ENCODE measurements at regions not wholly inside any gene's neighbourhood (a gene's known extent, or its start where the extent isn't known, plus 50 kb on each side); places are given as distances from the start of the nearest gene placed in this dataset.
"Not testable (repeated sequence)": the region's sequence is repeated elsewhere in the genome, so short reads cannot be mapped to it uniquely, and the experiment has no call there.

DNA sequence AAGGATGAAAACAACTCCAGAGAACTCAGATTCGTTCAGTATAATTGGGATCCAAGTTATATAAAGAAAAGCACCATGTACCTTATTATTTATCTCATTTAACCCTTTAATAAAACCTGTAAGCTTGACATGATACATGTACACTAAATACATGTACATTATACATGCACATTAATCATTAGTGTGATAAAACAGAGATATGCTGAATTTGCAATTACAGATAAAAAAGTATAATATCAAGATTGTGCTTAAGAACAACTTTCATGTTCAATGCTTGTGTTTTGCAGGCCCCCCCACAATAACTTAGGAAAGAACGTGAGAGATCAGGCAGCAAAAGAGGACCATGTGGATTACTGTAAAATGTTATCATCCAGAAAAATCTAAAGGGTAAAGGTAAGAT lies 385.4 kb upstream of the GYPC start:
- Mint-ChIP-seq H3K36me3 (ENCODE audit: low read depth, unreplicated experiment) (no peaks in the 10 kb centered on the region), H3K9me3 (ENCODE audit: unreplicated experiment) (no peaks in the 10 kb centered on the region), H3K4me3 (ENCODE audit: unreplicated experiment) (no peak overlapping the region), H3K27ac (ENCODE audit: unreplicated experiment) (no peak overlapping the region), H3K4me1 (ENCODE audit: unreplicated experiment) (no peaks in the 10 kb centered on the region), H3K27me3 (ENCODE audit: unreplicated experiment) (no peaks in the 10 kb centered on the region)
- TF ChIP-seq, protein P1, sequence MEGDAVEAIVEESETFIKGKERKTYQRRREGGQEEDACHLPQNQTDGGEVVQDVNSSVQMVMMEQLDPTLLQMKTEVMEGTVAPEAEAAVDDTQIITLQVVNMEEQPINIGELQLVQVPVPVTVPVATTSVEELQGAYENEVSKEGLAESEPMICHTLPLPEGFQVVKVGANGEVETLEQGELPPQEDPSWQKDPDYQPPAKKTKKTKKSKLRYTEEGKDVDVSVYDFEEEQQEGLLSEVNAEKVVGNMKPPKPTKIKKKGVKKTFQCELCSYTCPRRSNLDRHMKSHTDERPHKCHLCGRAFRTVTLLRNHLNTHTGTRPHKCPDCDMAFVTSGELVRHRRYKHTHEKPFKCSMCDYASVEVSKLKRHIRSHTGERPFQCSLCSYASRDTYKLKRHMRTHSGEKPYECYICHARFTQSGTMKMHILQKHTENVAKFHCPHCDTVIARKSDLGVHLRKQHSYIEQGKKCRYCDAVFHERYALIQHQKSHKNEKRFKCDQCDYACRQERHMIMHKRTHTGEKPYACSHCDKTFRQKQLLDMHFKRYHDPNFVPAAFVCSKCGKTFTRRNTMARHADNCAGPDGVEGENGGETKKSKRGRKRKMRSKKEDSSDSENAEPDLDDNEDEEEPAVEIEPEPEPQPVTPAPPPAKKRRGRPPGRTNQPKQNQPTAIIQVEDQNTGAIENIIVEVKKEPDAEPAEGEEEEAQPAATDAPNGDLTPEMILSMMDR (IDR thresholded peaks at IDR 0.05; ENCODE audit: unreplicated experiment): no peak
- DNase-seq (ENCODE audit: low spot score): no peak

- TF ChIP-seq, protein P1 (IDR thresholded peaks at IDR 0.05; ENCODE audit: unreplicated experiment): no peak
- H3K9me3 Mint-ChIP-seq (ENCODE audit: unreplicated experiment): no peaks in the 10 kb centered on the region
- H3K4me3 Mint-ChIP-seq (ENCODE audit: unreplicated experiment): no peak overlapping the region
- H3K27ac Mint-ChIP-seq (ENCODE audit: unreplicated experiment): no peak overlapping the region
- DNase-seq (ENCODE audit: low spot score): no peak
- H3K27me3 Mint-ChIP-seq (ENCODE audit: unreplicated experiment): no peaks in the 10 kb centered on the region
- no peaks in the 10 kb centered on the region for H3K4me1 Mint-ChIP-seq (ENCODE audit: unreplicated experiment)
- no peaks in the 10 kb centered on the region for H3K36me3 Mint-ChIP-seq (ENCODE audit: low read depth, unreplicated experiment)
Observed at GRCh38 chr2:126272401-126272800, 383.6 kb upstream of the GYPC start.

DNA sequence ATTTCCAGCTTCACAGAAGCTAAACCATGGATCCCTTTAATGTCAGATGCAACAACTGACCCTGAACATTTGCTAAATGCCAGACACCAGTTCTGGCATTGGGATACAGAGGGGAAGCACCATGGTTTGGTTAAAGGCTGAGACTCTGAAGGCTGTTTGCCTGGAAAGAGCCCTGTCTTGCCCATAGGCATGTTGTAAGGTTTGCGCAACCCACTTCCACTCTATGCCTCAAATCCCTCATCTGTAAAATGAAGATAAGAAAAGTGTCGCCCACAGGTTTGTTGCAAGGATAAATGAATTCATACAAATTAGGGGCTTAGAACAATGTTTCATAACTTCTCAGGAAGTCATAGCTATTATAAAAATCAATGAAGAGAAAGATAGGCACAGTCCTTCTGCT lies 380.9 kb upstream of the GYPC start:
- DNase-seq (ENCODE audit: low spot score): no peak
- H3K9me3 Mint-ChIP-seq (ENCODE audit: unreplicated experiment): no peaks in the 10 kb centered on the region
- no peak overlapping the region for H3K27ac Mint-ChIP-seq (ENCODE audit: unreplicated experiment)

DNA sequence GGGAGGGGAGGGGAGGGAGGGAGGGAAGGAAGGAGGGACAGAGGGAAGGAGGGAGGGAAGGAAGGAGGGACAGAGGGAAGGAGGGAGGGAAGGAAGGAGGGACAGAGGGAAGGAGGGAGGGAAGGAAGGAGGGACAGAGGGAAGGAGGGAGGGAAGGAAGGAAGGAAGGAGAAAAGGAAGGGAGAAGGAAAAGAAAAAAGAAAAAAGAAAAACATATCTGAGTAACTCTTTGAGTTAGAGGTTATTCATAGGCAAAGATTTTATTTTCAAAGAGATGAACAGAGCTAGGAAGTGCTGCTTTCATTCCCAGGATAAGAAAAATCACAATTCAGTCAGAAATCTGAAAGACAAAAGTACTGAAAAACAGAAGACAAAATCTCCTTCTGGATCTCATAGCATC lies 379.7 kb upstream of the GYPC start:
- not testable (repeated sequence) for H3K36me3 Mint-ChIP-seq (ENCODE audit: low read depth, unreplicated experiment); H3K9me3 Mint-ChIP-seq (ENCODE audit: unreplicated experiment); H3K4me3 Mint-ChIP-seq (ENCODE audit: unreplicated experiment); H3K27ac Mint-ChIP-seq (ENCODE audit: unreplicated experiment); DNase-seq (ENCODE audit: low spot score); H3K27me3 Mint-ChIP-seq (ENCODE audit: unreplicated experiment); H3K4me1 Mint-ChIP-seq (ENCODE audit: unreplicated experiment)

More for the DNA sequence above, 380.9 kb upstream of the GYPC start:
- TF ChIP-seq, protein P1 (IDR thresholded peaks at IDR 0.05; ENCODE audit: unreplicated experiment): no peak
- no peaks in the 10 kb centered on the region for H3K27me3 Mint-ChIP-seq (ENCODE audit: unreplicated experiment)
- H3K36me3 Mint-ChIP-seq (ENCODE audit: low read depth, unreplicated experiment): no peaks in the 10 kb centered on the region
- H3K4me3 Mint-ChIP-seq (ENCODE audit: unreplicated experiment): no peak overlapping the region
- no peaks in the 10 kb centered on the region for H3K4me1 Mint-ChIP-seq (ENCODE audit: unreplicated experiment)

DNA sequence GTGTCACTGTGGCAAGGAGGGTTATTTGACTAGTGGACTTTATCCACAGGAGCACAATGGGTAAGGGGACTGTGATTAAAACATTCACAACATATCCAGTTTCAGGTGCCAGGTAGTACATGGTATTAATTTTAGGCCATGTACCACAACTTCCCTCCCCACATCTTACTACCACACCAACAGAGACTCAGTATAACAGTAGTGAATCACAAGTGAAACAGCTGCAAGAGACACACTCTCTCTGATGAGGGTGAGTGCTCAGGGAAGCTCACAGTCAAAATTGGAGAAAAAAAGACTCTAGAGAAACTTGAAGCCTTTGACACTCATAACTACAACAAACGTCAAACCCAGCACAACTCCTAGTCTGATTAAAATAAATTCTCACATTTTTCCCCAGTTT lies 367.6 kb upstream of the GYPC start:
- H3K4me3 Mint-ChIP-seq (ENCODE audit: unreplicated experiment): no peak overlapping the region
- no peak overlapping the region for H3K27ac Mint-ChIP-seq (ENCODE audit: unreplicated experiment)
- no peak for DNase-seq (ENCODE audit: low spot score)
- TF ChIP-seq, protein P1 (IDR thresholded peaks at IDR 0.05; ENCODE audit: unreplicated experiment): no peak
- H3K9me3 Mint-ChIP-seq (ENCODE audit: unreplicated experiment): no peaks in the 10 kb centered on the region
- peaks cover 2% of the 10 kb centered on the region for H3K27me3 Mint-ChIP-seq (ENCODE audit: unreplicated experiment)
- no peaks in the 10 kb centered on the region for H3K36me3 Mint-ChIP-seq (ENCODE audit: low read depth, unreplicated experiment)
- no peaks in the 10 kb centered on the region for H3K4me1 Mint-ChIP-seq (ENCODE audit: unreplicated experiment)

GRCh38 chr2:126293962-126294361 lies 362.0 kb upstream of the GYPC start:
- not testable (repeated sequence) for H3K36me3 Mint-ChIP-seq (ENCODE audit: low read depth, unreplicated experiment); H3K4me3 Mint-ChIP-seq (ENCODE audit: unreplicated experiment); H3K27ac Mint-ChIP-seq (ENCODE audit: unreplicated experiment); DNase-seq (ENCODE audit: low spot score); H3K4me1 Mint-ChIP-seq (ENCODE audit: unreplicated experiment); H3K27me3 Mint-ChIP-seq (ENCODE audit: unreplicated experiment); H3K9me3 Mint-ChIP-seq (ENCODE audit: unreplicated experiment)

Data from endothelial cell (in vitro differentiated cells).